OCI-LY3 (cell line): ENCODE measurements at regions not wholly inside any gene's neighbourhood (a gene's known extent, or its start where the extent isn't known, plus 50 kb on each side); places are given as distances from the start of the nearest gene placed in this dataset.

ENCODE experiments used
- H2AFZ ChIP-seq: fragments of 200-600, 300-600 bp; shearing (Covaris generic); 2 replicates; pipeline ENCODE4 v1.6.0; 2014; ENCODE audit warnings: antibody characterized with exemption, low read depth, low read length
- H3K27ac ChIP-seq: fragments of 200-600, 300-600 bp; sonication (generic); 2 replicates; pipeline ENCODE4 v1.5.1; 2014; ENCODE audit warnings: mild to moderate bottlenecking, low read length, moderate library complexity, mixed read lengths
- H3K27me3 ChIP-seq: fragments of 200-600, 300-600 bp; sonication (generic); 2 replicates; pipeline ENCODE4 v1.6.1; 2014; ENCODE audit warnings: low read depth, low read length, mixed read lengths
- H3K36me3 ChIP-seq: fragments of 200-600, 300-600 bp; sonication (generic); replicated peaks from 2 replicates; pipeline ENCODE3; 2014; ENCODE audit warnings: low read depth, low read length, mixed read lengths
- H3K4me1 ChIP-seq: fragments of 300-600, 200-600 bp; sonication (generic); 2 replicates; pipeline ENCODE4 v1.6.1; 2014; ENCODE audit warnings: low read length, mixed read lengths
- H3K4me2 ChIP-seq: fragments of 200-600, 300-600 bp; sonication (generic); 2 replicates; pipeline ENCODE4 v1.6.1; 2014; ENCODE audit warnings: low read length, mixed read lengths
- H3K4me3 ChIP-seq: fragments of 300-600, 200-600 bp; sonication (generic); 2 replicates; pipeline ENCODE4 v1.5.1; 2014; ENCODE audit warnings: antibody characterized with exemption, mild to moderate bottlenecking, low read length, moderate library complexity
- H3K79me2 ChIP-seq: fragments of 300-600, 200-600 bp; shearing (Covaris generic); 2 replicates; pipeline ENCODE4 v1.6.1; 2014; ENCODE audit warnings: mild to moderate bottlenecking, low read length, mixed read lengths
- H3K9ac ChIP-seq: fragments of 300-600, 200-600 bp; shearing (Covaris generic); 2 replicates; pipeline ENCODE4 v1.6.0; 2014; ENCODE audit warnings: mild to moderate bottlenecking, low read length, moderate library complexity
- H3K9me3 ChIP-seq: fragments of 200-600, 300-600 bp; shearing (Covaris generic); 2 replicates; pipeline ENCODE4 v1.6.1; 2014; ENCODE audit warnings: low read length, mixed read lengths; ENCODE audit not compliant: insufficient read depth
- H4K20me1 ChIP-seq: fragments of 200-600, 300-600 bp; sonication (generic); 2 replicates; pipeline ENCODE4 v1.6.1; 2016; ENCODE audit warnings: low read length, mixed read lengths; ENCODE audit not compliant: insufficient read depth
- EZH2phosphoT487 ChIP-seq: fragments of 200-600 bp; shearing (Covaris generic); IDR thresholded peaks from 2 replicates; pipeline ENCODE4 v1.6.1; 2018; ENCODE audit warnings: antibody characterized with exemption, mixed run types, low read depth
- TF ChIP-seq, protein P1 (sequence below): fragments of 200-600, 300-600 bp; sonication (generic); IDR thresholded peaks from 2 replicates; pipeline ENCODE4 v1.5.1; 2014; ENCODE audit warnings: antibody characterized with exemption, low read length, low read depth

DNA sequence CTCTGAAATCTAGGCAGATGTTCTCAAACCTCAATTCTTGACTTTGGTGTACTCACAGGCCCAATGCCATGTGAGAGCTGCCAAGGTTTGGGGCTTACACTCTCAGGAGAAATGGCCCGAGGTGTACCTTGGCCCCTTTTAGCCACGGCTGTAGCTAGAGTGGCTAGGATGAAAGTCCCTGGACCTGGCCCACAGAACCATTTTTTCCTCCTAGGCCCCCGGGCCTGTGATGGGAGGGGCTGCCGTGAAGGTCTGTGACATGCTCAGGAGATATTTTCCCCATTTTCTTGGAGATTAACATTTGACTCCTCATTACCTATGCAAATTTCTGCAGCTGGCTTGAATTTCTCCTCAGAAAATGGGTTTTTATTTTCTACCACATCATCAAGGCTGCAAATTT lies 1296.5 kb downstream of the MAT2B start:
- H3K79me2 ChIP-seq = no peaks in the 10 kb centered on the region
- H3K4me2 ChIP-seq = no peak overlapping the region
- no peaks in the 10 kb centered on the region for H3K4me1 ChIP-seq
- no peaks in the 10 kb centered on the region for H4K20me1 ChIP-seq
- H3K4me3 ChIP-seq = no peak overlapping the region
- H3K9ac ChIP-seq = no peak overlapping the region
- no peak overlapping the region for H3K27ac ChIP-seq
- no peaks in the 10 kb centered on the region for H3K27me3 ChIP-seq
- TF ChIP-seq EZH2phosphoT487 = no peak
- TF ChIP-seq, protein P1, sequence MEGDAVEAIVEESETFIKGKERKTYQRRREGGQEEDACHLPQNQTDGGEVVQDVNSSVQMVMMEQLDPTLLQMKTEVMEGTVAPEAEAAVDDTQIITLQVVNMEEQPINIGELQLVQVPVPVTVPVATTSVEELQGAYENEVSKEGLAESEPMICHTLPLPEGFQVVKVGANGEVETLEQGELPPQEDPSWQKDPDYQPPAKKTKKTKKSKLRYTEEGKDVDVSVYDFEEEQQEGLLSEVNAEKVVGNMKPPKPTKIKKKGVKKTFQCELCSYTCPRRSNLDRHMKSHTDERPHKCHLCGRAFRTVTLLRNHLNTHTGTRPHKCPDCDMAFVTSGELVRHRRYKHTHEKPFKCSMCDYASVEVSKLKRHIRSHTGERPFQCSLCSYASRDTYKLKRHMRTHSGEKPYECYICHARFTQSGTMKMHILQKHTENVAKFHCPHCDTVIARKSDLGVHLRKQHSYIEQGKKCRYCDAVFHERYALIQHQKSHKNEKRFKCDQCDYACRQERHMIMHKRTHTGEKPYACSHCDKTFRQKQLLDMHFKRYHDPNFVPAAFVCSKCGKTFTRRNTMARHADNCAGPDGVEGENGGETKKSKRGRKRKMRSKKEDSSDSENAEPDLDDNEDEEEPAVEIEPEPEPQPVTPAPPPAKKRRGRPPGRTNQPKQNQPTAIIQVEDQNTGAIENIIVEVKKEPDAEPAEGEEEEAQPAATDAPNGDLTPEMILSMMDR = no peak
- H3K9me3 ChIP-seq = no peaks in the 10 kb centered on the region
- H2AFZ ChIP-seq = no peak overlapping the region
- no peaks in the 10 kb centered on the region for H3K36me3 ChIP-seq

DNA sequence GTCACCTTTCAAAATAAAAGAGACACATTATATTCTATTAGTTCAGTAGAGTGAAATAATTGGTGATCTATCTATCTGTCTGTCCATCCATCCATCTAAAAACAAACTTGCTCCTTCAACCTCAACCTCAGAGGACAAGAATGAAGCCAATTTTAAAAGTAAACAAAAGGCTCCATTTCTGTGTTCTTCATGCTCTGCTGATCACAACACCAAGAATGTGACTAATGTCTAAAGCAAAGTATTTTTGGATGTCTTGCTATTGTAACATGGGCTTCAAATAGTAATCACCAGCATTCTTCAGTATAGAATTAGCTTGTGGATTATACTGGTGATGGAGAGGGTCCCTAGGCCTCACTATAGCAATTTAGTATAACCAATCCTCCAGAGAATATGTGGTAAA lies 1304.4 kb downstream of the MAT2B start:
- Histone ChIP-seq H3K27ac (no peak overlapping the region), H3K4me2 (no peak overlapping the region), H3K9me3 (no peaks in the 10 kb centered on the region), H3K27me3 (no peaks in the 10 kb centered on the region), H3K4me1 (no peaks in the 10 kb centered on the region), H4K20me1 (no peaks in the 10 kb centered on the region), H3K9ac (no peak overlapping the region), H3K36me3 (no peaks in the 10 kb centered on the region), H3K4me3 (no peak overlapping the region), H3K79me2 (no peaks in the 10 kb centered on the region), H2AFZ (no peak overlapping the region)
- TF ChIP-seq EZH2phosphoT487 = no peak
- TF ChIP-seq, protein P1 = no peak

DNA sequence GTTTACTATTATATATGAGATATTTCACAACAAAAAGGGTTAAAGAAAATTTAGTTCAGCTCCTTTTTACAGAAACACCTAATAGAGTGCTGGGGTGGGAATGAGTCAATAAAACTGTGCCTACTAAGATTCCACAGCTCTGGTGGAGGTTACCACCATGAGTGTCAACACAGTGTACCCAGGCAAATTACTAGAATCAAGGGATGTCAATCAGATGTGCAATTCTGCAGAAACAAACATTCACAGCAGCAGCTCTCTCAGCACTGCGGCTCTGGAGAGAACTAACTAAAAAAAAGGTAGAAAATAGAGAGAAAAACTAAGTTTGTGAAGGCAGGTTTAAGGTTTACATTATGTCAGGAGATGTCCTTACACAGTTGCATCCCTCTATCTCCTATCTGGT lies 1313.0 kb downstream of the MAT2B start:
- H3K4me3 ChIP-seq = no peak overlapping the region
- H4K20me1 ChIP-seq = no peaks in the 10 kb centered on the region
- H3K79me2 ChIP-seq = no peaks in the 10 kb centered on the region
- H3K27ac ChIP-seq = no peak overlapping the region
- TF ChIP-seq, protein P1 = no peak
- TF ChIP-seq EZH2phosphoT487 = no peak
- no peaks in the 10 kb centered on the region for H3K27me3 ChIP-seq
- H3K9ac ChIP-seq = no peak overlapping the region
- no peak overlapping the region for H3K4me2 ChIP-seq
- no peaks in the 10 kb centered on the region for H3K4me1 ChIP-seq
- H3K9me3 ChIP-seq = no peaks in the 10 kb centered on the region
- no peaks in the 10 kb centered on the region for H3K36me3 ChIP-seq
- H2AFZ ChIP-seq = no peak overlapping the region

DNA sequence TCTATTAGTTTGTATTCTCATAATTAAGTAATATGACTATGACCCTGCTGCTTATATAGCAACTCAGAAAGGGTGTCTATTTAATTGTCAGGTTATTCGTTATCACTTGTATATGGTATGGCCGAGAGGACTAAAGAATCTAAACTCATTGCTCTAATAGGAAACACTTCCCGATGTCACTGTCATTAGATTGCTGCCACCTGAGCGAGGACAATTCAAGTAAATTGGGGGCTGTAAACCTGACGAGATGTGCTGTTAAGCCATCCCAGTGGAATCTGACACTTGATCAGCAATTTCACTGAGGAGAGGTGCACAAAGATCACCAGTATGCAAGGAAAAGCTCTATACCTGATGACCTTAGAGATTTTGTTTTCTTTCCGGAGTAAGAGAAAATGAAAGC lies 1319.3 kb downstream of the MAT2B start:
- H3K4me1 ChIP-seq = no peaks in the 10 kb centered on the region
- H3K9me3 ChIP-seq = no peaks in the 10 kb centered on the region
- no peak overlapping the region for H3K9ac ChIP-seq
- no peaks in the 10 kb centered on the region for H3K79me2 ChIP-seq
- H3K27me3 ChIP-seq = no peaks in the 10 kb centered on the region
- H2AFZ ChIP-seq = no peak overlapping the region
- H3K4me2 ChIP-seq = no peak overlapping the region
- H3K36me3 ChIP-seq = no peaks in the 10 kb centered on the region
- H3K27ac ChIP-seq = no peak overlapping the region
- H3K4me3 ChIP-seq = no peak overlapping the region
- no peaks in the 10 kb centered on the region for H4K20me1 ChIP-seq
- TF ChIP-seq EZH2phosphoT487 = no peak
- TF ChIP-seq, protein P1 = no peak
